Keratinocyte (primary cell): ENCODE measurements at regions not wholly inside any gene's neighbourhood (a gene's known extent, or its start where the extent isn't known, plus 50 kb on each side); places are given as distances from the start of the nearest gene placed in this dataset.

ENCODE experiments used
- DNase-seq: peaks from one replicate; pipeline ENCODE4 v3.0.0-alpha.2; 2011; ENCODE audit warnings: low read depth, missing footprints, low spot score
- FAIRE-seq: peaks from 2 replicates; lab custom pipeline; 2011; peaks lifted over from hg19 to GRCh38; lab: Jason Lieb, UNC
- H2AFZ ChIP-seq: 2 replicates; pipeline ENCODE4 v1.6.0; 2012; ENCODE audit warnings: low read length, control low read depth, inconsistent platforms; ENCODE audit not compliant: control insufficient read depth
- H3K27ac ChIP-seq: 2 replicates; pipeline ENCODE4 v1.5.1; 2011; ENCODE audit warnings: low read length; ENCODE audit not compliant: control insufficient read depth, insufficient read depth
- H3K27me3 ChIP-seq: 3 replicates; pipeline ENCODE4 v1.6.0; 2011; ENCODE audit warnings: low read length; ENCODE audit not compliant: control insufficient read depth, insufficient read depth; ENCODE audit errors: extremely low read depth
- H3K36me3 ChIP-seq, 2 experiments: 2 replicates in 1 of 2; 3 replicates in 1 of 2; pipeline ENCODE4 v1.5.1; 2011; ENCODE audit warnings: low read length in 2 of 2, mild to moderate bottlenecking in 1 of 2; ENCODE audit not compliant: control insufficient read depth in 2 of 2, insufficient read depth in 2 of 2; ENCODE audit errors: extremely low read depth in 1 of 2
- H3K4me1 ChIP-seq: 3 replicates; pipeline ENCODE4 v1.5.1; 2011; ENCODE audit warnings: low read length; ENCODE audit not compliant: control insufficient read depth, insufficient read depth; ENCODE audit errors: extremely low read depth
- H3K4me2 ChIP-seq: 3 replicates; pipeline ENCODE4 v1.6.0; 2011; ENCODE audit warnings: low read depth, low read length; ENCODE audit not compliant: control insufficient read depth, insufficient read depth; ENCODE audit errors: extremely low read depth
- H3K4me3 ChIP-seq, 3 experiments: fragments of 200-600 bp in 1 of 3; sonication (generic) in 1 of 3; 2 replicates in 2 of 3; 3 replicates in 1 of 3; pipeline ENCODE4 v1.5.1; 2011 to 2016; ENCODE audit warnings: low read length in 3 of 3, mild to moderate bottlenecking in 3 of 3, control low read depth in 2 of 3, inconsistent platforms in 1 of 3, low read depth in 1 of 3, mixed read lengths in 1 of 3, mixed run types in 1 of 3, moderate library complexity in 1 of 3; ENCODE audit not compliant: control insufficient read depth in 2 of 3, insufficient read depth in 2 of 3; ENCODE audit errors: extremely low read depth in 1 of 3
- H3K79me2 ChIP-seq: 2 replicates; pipeline ENCODE4 v1.6.0; 2012; ENCODE audit warnings: low read length; ENCODE audit not compliant: control insufficient read depth, insufficient read depth
- H3K9ac ChIP-seq: 3 replicates; pipeline ENCODE4 v1.6.0; 2011; ENCODE audit warnings: low read length; ENCODE audit not compliant: control insufficient read depth, insufficient read depth; ENCODE audit errors: extremely low read depth
- H3K9me1 ChIP-seq: 3 replicates; pipeline ENCODE4 v1.6.0; 2011; ENCODE audit warnings: low read length; ENCODE audit not compliant: control insufficient read depth, insufficient read depth; ENCODE audit errors: extremely low read depth
- H3K9me3 ChIP-seq: 2 replicates; pipeline ENCODE4 v1.5.1; 2012; ENCODE audit warnings: low read depth, low read length; ENCODE audit not compliant: control insufficient read depth
- H4K20me1 ChIP-seq: 3 replicates; pipeline ENCODE4 v1.6.0; 2011; ENCODE audit warnings: low read length; ENCODE audit not compliant: control insufficient read depth, insufficient read depth; ENCODE audit errors: extremely low read depth
- CTCF ChIP-seq, 3 experiments: IDR thresholded peaks in 1 of 3; conservative IDR thresholded peaks in 1 of 3; optimal IDR thresholded peaks in 1 of 3; 2 replicates in 2 of 3; 3 replicates in 1 of 3; pipeline versions ENCODE3 to v1.5.1; 2011; ENCODE audit warnings: low read length in 3 of 3, mild to moderate bottlenecking in 3 of 3, moderate library complexity in 2 of 3, control low read depth in 1 of 3, inconsistent platforms in 1 of 3; ENCODE audit not compliant: insufficient read depth in 2 of 3; ENCODE audit errors: extremely low read depth in 1 of 3
- EZH2 ChIP-seq: IDR thresholded peaks from one replicate; pipeline ENCODE4 v1.6.1; 2012; ENCODE audit warnings: inconsistent platforms, mild to moderate bottlenecking, low read length, moderate library complexity
- dilution Hi-C: fragments of 300-500 bp; cut with MboI; formaldehyde crosslinking; loops from one replicate; pipeline ENCODE4 v1.7.0; 2020; ENCODE audit warnings: low sequenced_read_pairs; ENCODE audit not compliant: extremely low pct_ligation_motif_present

GRCh38 chr1:81470275-81470674, 330.5 kb upstream of the ADGRL2 start:
- Histone ChIP-seq H3K4me3 (no peak overlapping the region), H4K20me1 (no peaks in the 10 kb centered on the region), H3K27me3 (no peaks in the 10 kb centered on the region), H3K4me2 (no peak overlapping the region), H3K79me2 (no peaks in the 10 kb centered on the region), H3K27ac (no peak overlapping the region), H3K4me1 (no peaks in the 10 kb centered on the region), H3K36me3 (no peaks in the 10 kb centered on the region), H2AFZ (no peak overlapping the region), H3K9ac (no peak overlapping the region), H3K9me3 (no peaks in the 10 kb centered on the region), H3K9me1 (no peaks in the 10 kb centered on the region)
- TF ChIP-seq CTCF (optimal IDR thresholded peaks at IDR 0.05 in 1 of 3, IDR thresholded peaks at IDR 0.05 in 1 of 3, conservative IDR thresholded peaks at IDR 0.05 in 1 of 3; ENCODE audit: extremely low read depth in 1 of 3, insufficient read depth in 2 of 3, low read length in 3 of 3) (no peak), EZH2 (no peak)
- dilution Hi-C loops = no loop called here
- FAIRE-seq = no peak
- DNase-seq = no peak

- dilution Hi-C loops = no loop called here
- no peak overlapping the region for H3K4me2 ChIP-seq
- DNase-seq (no peak), FAIRE-seq (no peak)
- H3K9me1 ChIP-seq = no peaks in the 10 kb centered on the region
- no peaks in the 10 kb centered on the region for H3K9me3 ChIP-seq
- H3K27ac ChIP-seq = no peak overlapping the region
- no peak overlapping the region for H3K4me3 ChIP-seq
- H3K9ac ChIP-seq = no peak overlapping the region
- no peak for TF ChIP-seq CTCF (optimal IDR thresholded peaks at IDR 0.05 in 1 of 3, IDR thresholded peaks at IDR 0.05 in 1 of 3, conservative IDR thresholded peaks at IDR 0.05 in 1 of 3; ENCODE audit: extremely low read depth in 1 of 3, insufficient read depth in 2 of 3, low read length in 3 of 3)
- TF ChIP-seq EZH2 = no peak
- no peaks in the 10 kb centered on the region for H3K36me3 ChIP-seq
- H2AFZ ChIP-seq = no peak overlapping the region
- H3K27me3 ChIP-seq = no peaks in the 10 kb centered on the region
- H3K79me2 ChIP-seq = no peaks in the 10 kb centered on the region
- H3K4me1 ChIP-seq = no peaks in the 10 kb centered on the region
- H4K20me1 ChIP-seq = no peaks in the 10 kb centered on the region
Observed at GRCh38 chr1:81467383-81467782, 333.4 kb upstream of the ADGRL2 start.
